Adrenal gland (tissue), 9 donors: ENCODE measurements at regions not wholly inside any gene's neighbourhood (a gene's known extent, or its start where the extent isn't known, plus 50 kb on each side); places are given as distances from the start of the nearest gene placed in this dataset.

Source experiments
- DNase-seq, 7 donors: peaks; one replicate each; pipeline ENCODE4 v3.0.0-alpha.2; 2019 to 2020
- H3K27ac ChIP-seq, 5 donors: fragments of 200-600 bp; sonication (generic) in 4 of 5; 1 replicate in 3 of 5; 2 replicates in 2 of 5; pipeline versions ENCODE4 v1.5.1 to v1.8.0; 2016 to 2020; ENCODE audit warnings: mild to moderate bottlenecking in 1 of 5
- H3K27me3 ChIP-seq: fragments of 200-600 bp; 2 replicates; pipeline ENCODE4 v1.8.0; 2021
- H3K36me3 ChIP-seq, 2 donors: fragments of 200-600 bp; replicated peaks in 1 of 2; 1 replicate in 1 of 2; 2 replicates in 1 of 2; pipeline versions ENCODE4 v1.5.1 to v1.8.0; 2018 to 2022
- H3K4me1 ChIP-seq, 2 donors: fragments of 200-600 bp; replicated peaks in 1 of 2; 1 replicate in 1 of 2; 2 replicates in 1 of 2; pipeline versions ENCODE4 v1.5.1 to v1.8.0; 2018 to 2021
- H3K4me3 ChIP-seq, 4 donors: fragments of 200-600 bp; sonication (generic) in 3 of 4; one replicate each; pipeline ENCODE4 v1.5.1; 2016 to 2018
- H3K9me3 ChIP-seq, 3 donors: fragments of 200-600 bp; sonication (generic) in 1 of 3; replicated peaks in 1 of 3; 1 replicate in 2 of 3; 2 replicates in 1 of 3; pipeline versions ENCODE4 v1.5.1 to v1.8.0; 2016 to 2021
- POLR2A ChIP-seq, 2 donors: fragments of 450-650 bp; IDR thresholded peaks; one replicate each; pipeline ENCODE4 v1.6.1; 2017; ENCODE audit warnings: antibody characterized with exemption in 2 of 2, mild to moderate bottlenecking in 2 of 2, moderate library complexity in 1 of 2
- WGBS, 4 donors: extraction: QIAGEN DNeasy Blood & Tissue Kit in 2 of 4; methylation state at CpG; one replicate each; pipeline versions ENCODE4 v1.1.5 to v1.1.7; 2013 to 2017; 5-methylcytosine and 5-hydroxymethylcytosine counted together
- intact Hi-C, 2 donors: fragments of 100-400 bp; cut with DNase I; formaldehyde crosslinking; loops; one replicate each; pipeline versions ENCODE4 v1.14.1 to v1.15.0; 2022 to 2023
- TF ChIP-seq, protein P1 (sequence below), 6 experiments: fragments of 450-650 bp in 4 of 6; fragments of 200-600 bp in 2 of 6; sonication (generic) in 1 of 6; IDR thresholded peaks; 1 replicate in 5 of 6; 2 replicates in 1 of 6; pipeline versions ENCODE4 v1.5.1 to v1.8.0; 2016 to 2021; ENCODE audit warnings: antibody characterized with exemption in 6 of 6, mild to moderate bottlenecking in 2 of 6, moderate library complexity in 1 of 6
- donor health status: healthy with polysubstance abuse.
- donor health status: Bipolar disorder and iron deficiency.
- donor health status: DM: yes; HTN: yes; CAD: no.
- donor health status: DM: no; HTN: no; CAD: no.
- donor health status: DM: no; HTN: no; CAD: no.

DNA sequence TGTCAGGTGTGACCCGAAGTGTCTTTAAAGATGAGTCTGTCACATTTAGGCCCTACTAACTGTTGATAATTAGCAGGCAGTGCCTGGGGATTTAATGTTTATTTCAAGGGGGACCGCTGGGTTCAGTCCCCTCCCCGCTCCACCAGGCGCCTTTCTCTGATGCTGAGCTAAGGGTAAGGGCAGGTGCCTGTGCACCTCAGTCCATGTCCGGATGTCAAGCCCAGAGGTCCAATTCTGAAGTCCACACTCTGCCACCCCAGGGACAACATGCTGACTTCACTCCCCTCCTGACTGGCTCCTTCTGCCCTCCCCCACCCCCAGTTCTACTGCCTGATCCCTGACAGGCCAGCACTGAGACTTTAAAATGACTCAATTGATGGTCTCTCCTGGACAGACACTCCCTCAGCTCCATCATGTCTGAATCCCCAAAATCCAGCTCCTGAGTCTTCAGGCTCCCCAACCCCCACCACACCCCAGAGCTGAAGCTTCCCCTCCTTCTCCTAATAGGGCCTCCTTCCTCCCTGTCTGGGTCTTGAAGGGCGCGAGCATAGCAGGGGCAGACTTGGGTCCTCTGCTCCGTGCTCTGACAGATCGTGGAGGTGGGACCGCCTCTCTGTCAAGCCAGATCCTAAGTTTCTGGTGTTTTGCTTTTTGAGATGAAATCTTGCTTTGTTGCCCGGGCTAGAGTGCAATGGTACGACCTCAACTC lies 49.8 kb upstream of the ANO1 start:
- H3K4me1 ChIP-seq: no peaks in the 10 kb centered on the region
- no peaks in the 10 kb centered on the region for H3K9me3 ChIP-seq
- H3K27me3 ChIP-seq: no peaks in the 10 kb centered on the region
- peak in 1 of 7 donors; percentile 5 for DNase-seq
- TF ChIP-seq, protein P1, sequence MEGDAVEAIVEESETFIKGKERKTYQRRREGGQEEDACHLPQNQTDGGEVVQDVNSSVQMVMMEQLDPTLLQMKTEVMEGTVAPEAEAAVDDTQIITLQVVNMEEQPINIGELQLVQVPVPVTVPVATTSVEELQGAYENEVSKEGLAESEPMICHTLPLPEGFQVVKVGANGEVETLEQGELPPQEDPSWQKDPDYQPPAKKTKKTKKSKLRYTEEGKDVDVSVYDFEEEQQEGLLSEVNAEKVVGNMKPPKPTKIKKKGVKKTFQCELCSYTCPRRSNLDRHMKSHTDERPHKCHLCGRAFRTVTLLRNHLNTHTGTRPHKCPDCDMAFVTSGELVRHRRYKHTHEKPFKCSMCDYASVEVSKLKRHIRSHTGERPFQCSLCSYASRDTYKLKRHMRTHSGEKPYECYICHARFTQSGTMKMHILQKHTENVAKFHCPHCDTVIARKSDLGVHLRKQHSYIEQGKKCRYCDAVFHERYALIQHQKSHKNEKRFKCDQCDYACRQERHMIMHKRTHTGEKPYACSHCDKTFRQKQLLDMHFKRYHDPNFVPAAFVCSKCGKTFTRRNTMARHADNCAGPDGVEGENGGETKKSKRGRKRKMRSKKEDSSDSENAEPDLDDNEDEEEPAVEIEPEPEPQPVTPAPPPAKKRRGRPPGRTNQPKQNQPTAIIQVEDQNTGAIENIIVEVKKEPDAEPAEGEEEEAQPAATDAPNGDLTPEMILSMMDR (IDR thresholded peaks at IDR 0.05): no peak
- TF ChIP-seq POLR2A (IDR thresholded peaks at IDR 0.05): no peak
- 76 to 82% (median 78%) methylated on average over 11 to 12 of the region's 12 CpGs for WGBS, 4 donors
- no peak overlapping the region for H3K27ac ChIP-seq
- intact Hi-C loops: no loop called here
- H3K36me3 ChIP-seq: no peaks in the 10 kb centered on the region
- H3K4me3 ChIP-seq: no peak overlapping the region
